ENCODE measurements at regions not wholly inside any gene's neighbourhood (a gene's known extent, or its start where the extent isn't known, plus 50 kb on each side); places are given as distances from the start of the nearest gene placed in this dataset.

DNA sequence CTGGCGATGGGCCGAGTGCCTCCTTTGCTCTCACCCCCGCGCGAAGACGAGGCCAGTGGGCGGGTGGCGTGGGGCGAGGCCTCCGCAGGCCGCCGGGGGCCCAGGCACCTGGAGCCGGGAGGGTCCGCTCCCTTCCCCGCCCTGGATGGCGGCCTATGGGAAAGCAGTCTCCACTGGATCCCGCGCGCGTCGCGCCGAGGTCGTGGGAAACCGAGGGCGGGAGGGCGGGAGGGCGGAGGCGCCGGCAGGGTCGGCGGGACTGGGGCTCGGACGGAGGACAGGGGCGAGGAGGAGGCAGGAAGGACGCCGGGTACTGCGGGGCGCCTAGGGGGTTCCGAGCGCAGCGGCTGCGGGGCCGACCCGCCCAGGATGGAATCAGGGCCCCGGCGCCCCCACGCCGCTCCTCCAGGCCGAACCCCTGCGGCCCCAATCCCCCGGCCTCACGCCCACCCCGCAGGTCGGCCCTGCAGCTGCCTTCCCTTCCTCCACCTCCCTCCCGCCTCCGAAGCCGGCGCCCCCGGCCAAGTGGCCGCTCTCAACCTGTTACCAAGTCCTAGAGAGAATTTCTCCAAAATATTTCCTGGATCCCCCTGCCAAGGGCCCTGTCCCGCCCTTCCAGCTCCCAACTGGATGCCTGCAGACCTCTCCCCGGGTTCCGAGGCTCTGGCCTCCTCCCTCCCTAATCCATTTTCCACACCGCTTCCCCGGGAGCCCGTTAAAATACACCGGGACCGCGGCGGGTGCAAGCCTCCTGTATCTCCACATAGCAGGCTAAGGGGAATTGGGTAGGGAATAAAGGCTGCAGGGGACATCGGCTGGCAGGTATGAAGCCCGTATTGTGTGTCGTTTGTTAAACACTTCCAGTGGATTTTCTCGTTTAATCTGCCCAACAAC lies 146.3 kb downstream of the ERCC6L2 start:
- no peaks in the 10 kb centered on the region for H3K27me3 Mint-ChIP-seq
- H3K27ac Mint-ChIP-seq, result peak overlapping the region; percentile 90
- peak overlapping the region; percentile 86 for H3K4me3 Mint-ChIP-seq
- peaks cover 75% of the 10 kb centered on the region for H3K4me1 Mint-ChIP-seq (ENCODE audit: low read depth)
- peaks cover 10% of the 10 kb centered on the region for H3K36me3 Mint-ChIP-seq
- H3K9me3 Mint-ChIP-seq (ENCODE audit: low read depth), result peaks cover 6% of the 10 kb centered on the region

DNA sequence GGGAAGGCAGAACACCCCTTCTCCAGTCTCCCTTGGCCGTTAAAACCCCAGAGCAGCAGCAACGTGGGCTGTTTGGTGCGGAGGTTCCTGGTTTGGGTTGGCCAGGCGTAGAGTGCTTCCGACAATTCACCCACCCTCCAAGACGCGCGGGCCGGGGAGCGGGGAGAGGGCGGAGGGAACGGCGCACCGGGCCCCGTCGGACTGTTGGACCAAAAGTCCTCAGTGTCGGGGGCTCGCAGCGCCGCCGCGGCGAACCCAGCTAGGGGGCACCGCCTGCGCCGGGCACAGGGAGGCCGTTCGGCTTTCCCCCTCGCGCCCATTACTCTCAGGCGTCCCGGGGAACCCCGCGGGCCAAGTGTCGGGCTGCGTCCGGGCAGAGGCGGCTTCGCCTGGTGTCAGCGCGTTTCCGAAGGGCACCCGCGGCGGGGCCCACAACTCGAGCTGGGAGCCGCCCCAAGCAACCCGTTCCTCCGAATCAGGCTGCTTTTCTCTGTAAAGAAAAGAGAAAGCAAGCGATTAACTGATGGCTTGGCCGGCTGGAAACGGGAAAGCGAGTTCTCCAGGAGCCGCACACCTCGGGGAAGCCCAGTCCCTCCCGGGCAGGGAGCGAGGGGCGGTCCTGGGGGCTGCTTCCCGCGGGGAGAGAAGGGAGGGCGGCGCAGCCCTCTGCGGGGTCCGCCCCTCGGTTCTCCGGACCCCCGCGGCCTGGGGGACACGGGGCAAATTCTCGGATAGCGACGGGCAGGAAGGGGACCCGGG lies 145.5 kb downstream of the ERCC6L2 start:
- H3K36me3 Mint-ChIP-seq, result peaks cover 7% of the 10 kb centered on the region
- H3K4me3 Mint-ChIP-seq, result peak overlapping the region; percentile 82
- no peaks in the 10 kb centered on the region for H3K27me3 Mint-ChIP-seq
- peak overlapping the region; percentile 87 for H3K27ac Mint-ChIP-seq
- peaks cover 6% of the 10 kb centered on the region for H3K9me3 Mint-ChIP-seq (ENCODE audit: low read depth)
- H3K4me1 Mint-ChIP-seq (ENCODE audit: low read depth), result peaks cover 80% of the 10 kb centered on the region

DNA sequence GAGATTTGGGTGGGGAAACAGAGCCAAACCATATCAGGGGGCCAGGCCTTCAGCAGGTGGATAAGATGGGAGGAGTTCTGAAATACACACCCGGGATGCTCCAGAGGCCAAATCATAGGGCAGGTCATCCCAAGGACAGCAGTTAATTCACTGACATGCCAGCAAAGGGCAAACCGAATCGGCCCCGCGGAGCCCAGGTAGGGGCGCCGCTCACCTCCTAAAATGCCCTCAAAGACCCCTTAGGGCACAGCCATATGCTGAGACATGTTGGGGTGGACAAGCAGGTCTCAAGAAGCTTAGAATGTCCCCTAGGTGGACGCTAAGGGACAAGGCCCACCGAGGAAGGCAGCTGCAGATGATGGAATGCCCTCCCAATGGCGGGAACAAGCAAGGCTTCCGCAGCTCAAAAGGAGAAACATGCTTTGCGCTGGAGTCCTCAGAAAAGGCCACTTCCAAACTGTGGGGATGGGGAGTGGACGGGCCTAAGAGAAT lies 144.9 kb downstream of the ERCC6L2 start:
- H3K9me3 Mint-ChIP-seq (ENCODE audit: low read depth), result peaks cover 6% of the 10 kb centered on the region
- H3K36me3 Mint-ChIP-seq, result peaks cover 3% of the 10 kb centered on the region
- H3K4me3 Mint-ChIP-seq, result peak overlapping the region; percentile 73
- H3K27me3 Mint-ChIP-seq, result no peaks in the 10 kb centered on the region
- H3K27ac Mint-ChIP-seq, result peak overlapping the region; percentile 87
- H3K4me1 Mint-ChIP-seq (ENCODE audit: low read depth), result peaks cover 80% of the 10 kb centered on the region
